K562 (cell line): ENCODE measurements at regions not wholly inside any gene's neighbourhood (a gene's known extent, or its start where the extent isn't known, plus 50 kb on each side); places are given as distances from the start of the nearest gene placed in this dataset.
A peak's percentile ranks its signal among the peaks of the same experiment; 100 is the strongest.

Experiments
- CREM ChIP-seq: IDR thresholded peaks from 2 replicates; pipeline ENCODE4 v1.6.1; 2014; ENCODE audit warnings: antibody characterized with exemption, low read depth
- ETV5 ChIP-seq: sonication (generic); formaldehyde crosslinking; IDR thresholded peaks from 2 replicates; pipeline ENCODE4 v1.4.0; 2020; ENCODE audit warnings: low read depth, mild to moderate bottlenecking, missing genetic modification reagents
- KLF1 ChIP-seq: fragments of 450-650 bp; IDR thresholded peaks from 2 replicates; pipeline ENCODE4 v1.6.1; 2016; ENCODE audit warnings: missing genetic modification characterization, missing compliant biosample characterization
- MYNN ChIP-seq, 2 experiments: sonication (generic); formaldehyde crosslinking in 1 of 2; IDR thresholded peaks; 2 replicates each; pipeline versions ENCODE4 v1.5.0 to v1.6.1; 2016 to 2020; ENCODE audit warnings: antibody characterized with exemption in 1 of 2, missing genetic modification reagents in 1 of 2
- RBBP5 ChIP-seq: fragments of 200-600 bp; sonication (generic); IDR thresholded peaks from 2 replicates; pipeline ENCODE4 v1.6.1; 2012; ENCODE audit warnings: borderline replicate concordance, mild to moderate bottlenecking, low read length, control low read depth, inconsistent platforms; ENCODE audit not compliant: insufficient read depth, poor library complexity, severe bottlenecking
- SAFB2 ChIP-seq: fragments of 200-400 bp; formaldehyde crosslinking; IDR thresholded peaks from 2 replicates; pipeline ENCODE4 v1.6.1; 2018; ENCODE audit warnings: borderline replicate concordance, low read length, low read depth, moderate library complexity; ENCODE audit not compliant: severe bottlenecking
- SOX6 ChIP-seq: fragments of 450-650 bp; IDR thresholded peaks from 2 replicates; pipeline ENCODE4 v1.6.1; 2014; ENCODE audit warnings: mild to moderate bottlenecking
- ZBTB33 ChIP-seq: sonication (generic); formaldehyde crosslinking; IDR thresholded peaks from 2 replicates; pipeline ENCODE4 v1.8.1; 2023; ENCODE audit warnings: mild to moderate bottlenecking, missing genetic modification reagents
- ZNF318 ChIP-seq, 2 experiments: fragments of 450-650 bp; IDR thresholded peaks; 2 replicates each; pipeline ENCODE4 v1.6.1; 2016; ENCODE audit warnings: mild to moderate bottlenecking in 2 of 2, borderline replicate concordance in 1 of 2, low read depth in 1 of 2, moderate library complexity in 1 of 2
- TF ChIP-seq, protein P1 (sequence below): fragments of 450-650 bp; IDR thresholded peaks from 2 replicates; pipeline ENCODE4 v1.7.0; 2016; ENCODE audit warnings: borderline replicate concordance
- TF ChIP-seq, protein P2 (sequence below): IDR thresholded peaks from 3 replicates; pipeline ENCODE4 v1.6.1; 2011; ENCODE audit warnings: borderline replicate concordance, mild to moderate bottlenecking; ENCODE audit not compliant: insufficient read length, insufficient read depth

GRCh38 chr3:72082186-72082715, 297.3 kb upstream of the PROK2 start (continued):
- TF ChIP-seq, protein P1, sequence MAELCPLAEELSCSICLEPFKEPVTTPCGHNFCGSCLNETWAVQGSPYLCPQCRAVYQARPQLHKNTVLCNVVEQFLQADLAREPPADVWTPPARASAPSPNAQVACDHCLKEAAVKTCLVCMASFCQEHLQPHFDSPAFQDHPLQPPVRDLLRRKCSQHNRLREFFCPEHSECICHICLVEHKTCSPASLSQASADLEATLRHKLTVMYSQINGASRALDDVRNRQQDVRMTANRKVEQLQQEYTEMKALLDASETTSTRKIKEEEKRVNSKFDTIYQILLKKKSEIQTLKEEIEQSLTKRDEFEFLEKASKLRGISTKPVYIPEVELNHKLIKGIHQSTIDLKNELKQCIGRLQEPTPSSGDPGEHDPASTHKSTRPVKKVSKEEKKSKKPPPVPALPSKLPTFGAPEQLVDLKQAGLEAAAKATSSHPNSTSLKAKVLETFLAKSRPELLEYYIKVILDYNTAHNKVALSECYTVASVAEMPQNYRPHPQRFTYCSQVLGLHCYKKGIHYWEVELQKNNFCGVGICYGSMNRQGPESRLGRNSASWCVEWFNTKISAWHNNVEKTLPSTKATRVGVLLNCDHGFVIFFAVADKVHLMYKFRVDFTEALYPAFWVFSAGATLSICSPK: no peak
- TF ChIP-seq ETV5 (CRISPR knock-in tag) (no peak), MYNN (IDR thresholded peaks at IDR 0.05) (no peak), MYNN (CRISPR knock-in tag; IDR thresholded peaks at IDR 0.05) (no peak), ZNF318 (IDR thresholded peaks at IDR 0.05; ENCODE audit: borderline replicate concordance in 1 of 2, low read depth in 1 of 2) (peak in 1 of 2 experiments; percentile 81; a peak in 2 of 4 replicates), SOX6 (peak; percentile 96), RBBP5 (no peak), CREM (peak; percentile 51), SAFB2 (no peak), KLF1 (no peak), ZBTB33 (CRISPR knock-in tag) (no peak)
- TF ChIP-seq, protein P2, sequence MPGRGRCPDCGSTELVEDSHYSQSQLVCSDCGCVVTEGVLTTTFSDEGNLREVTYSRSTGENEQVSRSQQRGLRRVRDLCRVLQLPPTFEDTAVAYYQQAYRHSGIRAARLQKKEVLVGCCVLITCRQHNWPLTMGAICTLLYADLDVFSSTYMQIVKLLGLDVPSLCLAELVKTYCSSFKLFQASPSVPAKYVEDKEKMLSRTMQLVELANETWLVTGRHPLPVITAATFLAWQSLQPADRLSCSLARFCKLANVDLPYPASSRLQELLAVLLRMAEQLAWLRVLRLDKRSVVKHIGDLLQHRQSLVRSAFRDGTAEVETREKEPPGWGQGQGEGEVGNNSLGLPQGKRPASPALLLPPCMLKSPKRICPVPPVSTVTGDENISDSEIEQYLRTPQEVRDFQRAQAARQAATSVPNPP: no peak
